Loucy (cell line): ENCODE measurements at regions not wholly inside any gene's neighbourhood (a gene's known extent, or its start where the extent isn't known, plus 50 kb on each side); places are given as distances from the start of the nearest gene placed in this dataset.

Experiments
- H2AFZ ChIP-seq: fragments of 200-600 bp; sonication (generic); 2 replicates; pipeline ENCODE4 v1.6.0; 2016; ENCODE audit warnings: antibody characterized with exemption, mild to moderate bottlenecking, low read length, moderate library complexity
- H3F3A ChIP-seq: fragments of 200-600 bp; 2 replicates; pipeline ENCODE4 v1.6.0; 2016; ENCODE audit warnings: antibody characterized with exemption, low read depth, mild to moderate bottlenecking
- H3K27me3 ChIP-seq: fragments of 200-600 bp; sonication (generic); 2 replicates; pipeline ENCODE4 v1.6.1; 2014; ENCODE audit warnings: low read length, mild to moderate bottlenecking; ENCODE audit not compliant: insufficient read depth, poor library complexity, severe bottlenecking
- H3K36me3 ChIP-seq: fragments of 200-600 bp; sonication (generic); 2 replicates; pipeline ENCODE4 v1.6.1; 2016; ENCODE audit warnings: low read length; ENCODE audit not compliant: insufficient read depth
- H3K4me1 ChIP-seq: fragments of 200-600 bp; sonication (generic); 2 replicates; pipeline ENCODE4 v1.5.1; 2014; ENCODE audit warnings: low read length, mild to moderate bottlenecking; ENCODE audit not compliant: insufficient read depth, poor library complexity, severe bottlenecking
- H3K4me2 ChIP-seq: fragments of 200-600 bp; sonication (generic); 2 replicates; pipeline ENCODE4 v1.6.0; 2014; ENCODE audit warnings: antibody characterized with exemption, low read length, low read depth, mild to moderate bottlenecking; ENCODE audit not compliant: poor library complexity, severe bottlenecking
- H3K4me3 ChIP-seq: fragments of 200-600 bp; sonication (generic); 2 replicates; pipeline ENCODE4 v1.5.1; 2014; ENCODE audit warnings: low read length, mild to moderate bottlenecking, mixed read lengths; ENCODE audit not compliant: poor library complexity, severe bottlenecking
- H3K79me2 ChIP-seq: fragments of 200-600 bp; sonication (generic); 2 replicates; pipeline ENCODE4 v1.6.1; 2014; ENCODE audit warnings: low read length; ENCODE audit not compliant: insufficient read depth
- H3K9ac ChIP-seq: fragments of 200-600 bp; sonication (generic); 2 replicates; pipeline ENCODE4 v1.6.0; 2014; ENCODE audit warnings: mild to moderate bottlenecking, low read depth, low read length, moderate library complexity; ENCODE audit not compliant: poor library complexity, severe bottlenecking
- H3K9me2 ChIP-seq: fragments of 200-600 bp; sonication (generic); replicated peaks from 2 replicates; pipeline ENCODE4 v1.6.1; 2016; ENCODE audit warnings: low read depth, low read length, mixed read lengths
- H3K9me3 ChIP-seq: fragments of 200-600 bp; sonication (generic); 2 replicates; pipeline ENCODE4 v1.6.1; 2014; ENCODE audit warnings: mild to moderate bottlenecking, antibody characterized with exemption, low read length, low read depth; ENCODE audit not compliant: insufficient read depth
- H4K20me1 ChIP-seq: fragments of 200-600 bp; sonication (generic); 2 replicates; pipeline ENCODE4 v1.6.0; 2014; ENCODE audit warnings: antibody characterized with exemption, low read length, mild to moderate bottlenecking; ENCODE audit not compliant: insufficient read depth, poor library complexity, severe bottlenecking
- CTCF ChIP-seq: fragments of 200-600 bp; sonication (generic); conservative IDR thresholded peaks from 2 replicates; pipeline ENCODE4 v1.5.1; 2014; ENCODE audit warnings: mild to moderate bottlenecking, antibody characterized with exemption, low read length
- EZH2phosphoT487 ChIP-seq: fragments of 200-600 bp; IDR thresholded peaks from 2 replicates; pipeline ENCODE4 v1.6.1; 2018; ENCODE audit warnings: antibody characterized with exemption, mild to moderate bottlenecking, moderate library complexity, borderline replicate concordance

- H3K4me2 ChIP-seq = no peak overlapping the region
- no peaks in the 10 kb centered on the region for H3K9me2 ChIP-seq
- no peaks in the 10 kb centered on the region for H3K4me1 ChIP-seq
- no peak overlapping the region for H3K4me3 ChIP-seq
- no peaks in the 10 kb centered on the region for H3K27me3 ChIP-seq
- no peaks in the 10 kb centered on the region for H3F3A ChIP-seq
- peak; percentile 89 for TF ChIP-seq CTCF
- no peak for TF ChIP-seq EZH2phosphoT487
- no peak overlapping the region for H3K9ac ChIP-seq
- H3K9me3 ChIP-seq = no peaks in the 10 kb centered on the region
- H3K79me2 ChIP-seq = no peaks in the 10 kb centered on the region
- H2AFZ ChIP-seq = peak overlapping the region; percentile 18; the same call in 1 of the 2 replicates
- H4K20me1 ChIP-seq = no peaks in the 10 kb centered on the region
- H3K36me3 ChIP-seq = no peaks in the 10 kb centered on the region
These were observed 143.2 kb downstream of the BBOX1 start for GRCh38 chr11:27183672-27184457.

GRCh38 chr11:27179334-27179733 lies 138.7 kb downstream of the BBOX1 start:
- Histone ChIP-seq H3K4me3 (no peak overlapping the region), H3K9ac (no peak overlapping the region), H3K9me2 (no peaks in the 10 kb centered on the region), H3K9me3 (no peaks in the 10 kb centered on the region), H3K79me2 (no peaks in the 10 kb centered on the region), H3K27me3 (no peaks in the 10 kb centered on the region), H3K4me1 (no peaks in the 10 kb centered on the region), H2AFZ (no peak overlapping the region), H3K4me2 (no peak overlapping the region), H3K36me3 (no peaks in the 10 kb centered on the region), H3F3A (no peaks in the 10 kb centered on the region), H4K20me1 (no peaks in the 10 kb centered on the region)
- no peak for TF ChIP-seq EZH2phosphoT487

GRCh38 chr11:27178859-27179258 lies 138.2 kb downstream of the BBOX1 start:
- Histone ChIP-seq H2AFZ (no peak overlapping the region), H3F3A (no peaks in the 10 kb centered on the region), H3K9ac (no peak overlapping the region), H3K4me1 (no peaks in the 10 kb centered on the region), H3K79me2 (no peaks in the 10 kb centered on the region), H3K27me3 (no peaks in the 10 kb centered on the region), H3K9me3 (no peaks in the 10 kb centered on the region), H4K20me1 (no peaks in the 10 kb centered on the region), H3K36me3 (no peaks in the 10 kb centered on the region), H3K4me3 (no peak overlapping the region), H3K9me2 (no peaks in the 10 kb centered on the region), H3K4me2 (no peak overlapping the region)
- TF ChIP-seq CTCF (no peak), EZH2phosphoT487 (no peak)
